CD4-positive, alpha-beta T cell (primary cell): ENCODE measurements at regions not wholly inside any gene's neighbourhood (a gene's known extent, or its start where the extent isn't known, plus 50 kb on each side); places are given as distances from the start of the nearest gene placed in this dataset.

ENCODE experiments used
- ATAC-seq: fragments of 200-7000 bp; cut with Tn5 transposase; one replicate; pipeline ENCODE4 v1.10.0; 2022; ENCODE audit warnings: mild to moderate bottlenecking; ENCODE audit not compliant: poor library complexity
- CTCF ChIA-PET: fragments of 350-600 bp; sonication (Branson Sonifier 250); formaldehyde crosslinking; loops from one replicate; lab custom pipeline; 2021; ENCODE audit warnings: antibody characterized with exemption, inconsistent platforms; lab: Charles Lee
- POLR2A ChIA-PET: fragments of 350-600 bp; sonication (Branson Sonifier 250); formaldehyde crosslinking; loops from one replicate; lab custom pipeline; 2021; ENCODE audit warnings: antibody characterized with exemption, inconsistent platforms; lab: Charles Lee
- DNase-seq, 14 experiments: peaks; one replicate each; pipeline ENCODE4 v3.0.0-alpha.2; 2013 to 2020; ENCODE audit warnings: mixed read lengths in 2 of 14
- H3K27ac ChIP-seq, 2 donors: one replicate each; pipeline versions ENCODE4 v1.5.1 to v1.7.0; 2013; ENCODE audit warnings: low read length in 2 of 2, low read depth in 1 of 2, mild to moderate bottlenecking in 1 of 2
- H3K27me3 ChIP-seq, 2 experiments: 1 replicate in 1 of 2; 2 replicates in 1 of 2; pipeline versions ENCODE4 v1.6.1 to v1.7.0; 2013; ENCODE audit warnings: low read length in 2 of 2, control low read depth in 1 of 2, mild to moderate bottlenecking in 1 of 2, moderate library complexity in 1 of 2; ENCODE audit not compliant: insufficient read depth in 2 of 2, control insufficient read depth in 1 of 2
- H3K36me3 ChIP-seq: one replicate; pipeline ENCODE4 v1.6.1; 2013; ENCODE audit warnings: low read length, control low read depth; ENCODE audit not compliant: insufficient read depth
- H3K4me1 ChIP-seq: one replicate; pipeline ENCODE4 v1.6.1; 2013; ENCODE audit warnings: low read length, control low read depth; ENCODE audit not compliant: insufficient read depth
- H3K4me3 ChIP-seq: one replicate; pipeline ENCODE4 v1.5.1; 2013; ENCODE audit warnings: mild to moderate bottlenecking, low read length, moderate library complexity
- H3K9me3 ChIP-seq, 2 experiments: 1 replicate in 1 of 2; 2 replicates in 1 of 2; pipeline versions ENCODE4 v1.6.1 to v1.7.0; 2013; ENCODE audit warnings: low read length in 2 of 2, mild to moderate bottlenecking in 2 of 2, control low read depth in 1 of 2, moderate library complexity in 1 of 2; ENCODE audit not compliant: control insufficient read depth in 1 of 2, insufficient read depth in 1 of 2
- H3K27ac Mint-ChIP-seq: one replicate; pipeline ENCODE4 v1.8.0; 2020; ENCODE audit warnings: mixed read lengths
- H3K27me3 Mint-ChIP-seq: one replicate; pipeline ENCODE4 v1.8.0; 2021; ENCODE audit warnings: mixed read lengths
- H3K36me3 Mint-ChIP-seq: one replicate; pipeline ENCODE4 v1.8.0; 2021; ENCODE audit warnings: low read depth, mixed read lengths
- H3K4me1 Mint-ChIP-seq: one replicate; pipeline ENCODE4 v1.8.0; 2021; ENCODE audit warnings: low read depth, mixed read lengths
- H3K4me3 Mint-ChIP-seq: one replicate; pipeline ENCODE4 v1.8.0; 2020; ENCODE audit warnings: mild to moderate bottlenecking, mixed read lengths
- H3K9me3 Mint-ChIP-seq: one replicate; pipeline ENCODE4 v1.8.0; 2020; ENCODE audit warnings: mixed read lengths
- CTCF ChIP-seq: fragments of 200-600 bp; IDR thresholded peaks from one replicate; pipeline ENCODE4 v1.8.0; 2022; ENCODE audit warnings: antibody characterized with exemption, mild to moderate bottlenecking
- intact Hi-C, 2 experiments: fragments of 100-400 bp; cut with DNase I in 1 of 2; cut with micrococcal nuclease in 1 of 2; formaldehyde crosslinking; loops; one replicate each; pipeline versions ENCODE4 v1.15.1 to v1.9.0; 2023 to 2025; cut with DNase I, micrococcal nuclease

- H3K4me1 Mint-ChIP-seq = no peaks in the 10 kb centered on the region
- H3K4me3 Mint-ChIP-seq = no peak overlapping the region
- ATAC-seq (no peak), DNase-seq (no peak)
- CTCF ChIA-PET = no interaction called here
- intact Hi-C loops = no loop called here
- POLR2A ChIA-PET = no interaction called here
- H3K27me3 ChIP-seq = no peaks in the 10 kb centered on the region
- peaks cover 6% of the 10 kb centered on the region for H3K36me3 Mint-ChIP-seq
- H3K36me3 ChIP-seq = no peaks in the 10 kb centered on the region
- no peaks in the 10 kb centered on the region for H3K27me3 Mint-ChIP-seq
- H3K9me3 ChIP-seq = peaks cover 4 to 19% of the 10 kb centered on the region in 2 experiments
- peaks cover 30% of the 10 kb centered on the region for H3K9me3 Mint-ChIP-seq
- H3K27ac Mint-ChIP-seq = no peak overlapping the region
- no peaks in the 10 kb centered on the region for H3K4me1 ChIP-seq
- no peak overlapping the region for H3K4me3 ChIP-seq
- no peak for TF ChIP-seq CTCF
- H3K27ac ChIP-seq = no peak overlapping the region
Measured at GRCh38 chr7:16232273-16232672, 189.1 kb downstream of the CRPPA start.

GRCh38 chr7:16223963-16224707 is 197.2 kb downstream of the CRPPA start:
- Histone ChIP-seq H3K27me3 (no peaks in the 10 kb centered on the region), H3K27ac (no peak overlapping the region), H3K36me3 (no peaks in the 10 kb centered on the region), H3K9me3 (no peaks in the 10 kb centered on the region), H3K4me1 (no peaks in the 10 kb centered on the region), H3K4me3 (no peak overlapping the region)
- Mint-ChIP-seq H3K27ac (no peak overlapping the region), H3K4me1 (peaks cover 15% of the 10 kb centered on the region), H3K27me3 (no peaks in the 10 kb centered on the region), H3K36me3 (no peaks in the 10 kb centered on the region), H3K9me3 (peaks cover 11% of the 10 kb centered on the region), H3K4me3 (no peak overlapping the region)
- ChIA-PET POLR2A (interaction anchor here (1.2 kb wide), 1 partner anchor 196 kb away, joined by 3 read pairs; no protein-coding TSS in a partner anchor), CTCF (no interaction called here)
- ATAC-seq (no peak), DNase-seq (peak in 7 of 14 experiments; percentile 2 to 60 (median 8))
- intact Hi-C loops = no loop called here
- no peak for TF ChIP-seq CTCF

- H3K4me3 Mint-ChIP-seq = no peak overlapping the region
Measured at GRCh38 chr7:16212610-16213009, 208.7 kb downstream of the CRPPA start.

More at GRCh38 chr7:16212610-16213009, 208.7 kb downstream of the CRPPA start:
- DNase-seq (no peak), ATAC-seq (no peak)
- CTCF ChIA-PET = no interaction called here
- no peaks in the 10 kb centered on the region for H3K36me3 Mint-ChIP-seq
- H3K27ac ChIP-seq = no peak overlapping the region
- no peaks in the 10 kb centered on the region for H3K36me3 ChIP-seq
- no peaks in the 10 kb centered on the region for H3K27me3 ChIP-seq
- no peaks in the 10 kb centered on the region for H3K4me1 ChIP-seq
- H3K4me3 ChIP-seq = no peak overlapping the region
- H3K27ac Mint-ChIP-seq = no peak overlapping the region
- intact Hi-C loops = no loop called here
- H3K4me1 Mint-ChIP-seq = no peaks in the 10 kb centered on the region
- POLR2A ChIA-PET = no interaction called here
- H3K9me3 Mint-ChIP-seq = peaks cover 2% of the 10 kb centered on the region
- no peaks in the 10 kb centered on the region for H3K27me3 Mint-ChIP-seq
- no peak for TF ChIP-seq CTCF
- no peaks in the 10 kb centered on the region for H3K9me3 ChIP-seq
